HFF-Myc (cell line): ENCODE measurements at regions not wholly inside any gene's neighbourhood (a gene's known extent, or its start where the extent isn't known, plus 50 kb on each side); places are given as distances from the start of the nearest gene placed in this dataset.

ENCODE experiments used
- DNase-seq: peaks from one replicate; pipeline ENCODE4 v3.0.0-alpha.2; 2011; ENCODE audit warnings: low read depth; ENCODE audit errors: extremely low read depth
- H3K4me3 ChIP-seq: replicated peaks from 2 replicates; pipeline ENCODE4 v1.5.1; 2011; ENCODE audit warnings: low read depth, mild to moderate bottlenecking, control low read depth, low read length
- TF ChIP-seq, protein P1 (sequence below): IDR thresholded peaks from 2 replicates; pipeline ENCODE4 v1.5.1; 2012; ENCODE audit warnings: mild to moderate bottlenecking, low read depth, low read length, control low read depth; ENCODE audit errors: missing control alignments

DNA sequence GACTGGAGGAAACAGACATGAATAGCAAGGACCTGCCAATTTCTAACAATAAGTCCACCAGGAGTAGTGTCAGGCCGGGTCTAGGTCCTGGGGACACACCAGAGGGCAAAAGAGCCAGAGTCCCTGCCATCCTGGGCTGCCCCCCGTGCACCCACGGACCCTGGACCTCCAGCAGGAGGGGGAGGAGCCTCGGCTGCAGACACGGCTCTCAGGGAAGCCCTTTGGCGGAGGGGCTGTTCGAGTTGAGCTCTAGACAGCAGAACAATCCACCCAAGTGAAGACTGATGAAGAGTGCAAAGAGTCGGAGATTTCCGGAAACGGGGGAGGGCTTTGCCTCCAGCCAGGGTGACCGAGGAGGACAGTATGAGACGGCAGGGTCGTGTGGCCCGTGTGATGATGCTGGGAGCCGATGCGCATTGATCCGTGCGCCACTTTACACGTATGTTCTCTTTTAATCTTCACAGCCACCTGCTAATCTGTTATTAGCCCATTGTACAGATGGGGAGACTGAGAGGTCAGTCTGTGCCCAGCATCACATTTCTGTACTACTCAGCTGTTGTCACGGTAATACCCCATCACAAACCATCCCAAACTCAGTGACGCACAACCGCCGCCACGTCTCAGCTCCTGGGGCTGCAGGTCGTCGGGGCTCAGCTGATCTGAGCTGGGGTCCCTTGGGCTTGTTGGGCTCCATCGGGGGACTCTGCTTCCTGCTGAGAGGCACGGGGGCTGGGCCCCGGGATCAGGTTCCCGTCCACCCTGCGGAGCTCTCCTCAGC is 502.0 kb downstream of the PREX1 start:
- TF ChIP-seq, protein P1, sequence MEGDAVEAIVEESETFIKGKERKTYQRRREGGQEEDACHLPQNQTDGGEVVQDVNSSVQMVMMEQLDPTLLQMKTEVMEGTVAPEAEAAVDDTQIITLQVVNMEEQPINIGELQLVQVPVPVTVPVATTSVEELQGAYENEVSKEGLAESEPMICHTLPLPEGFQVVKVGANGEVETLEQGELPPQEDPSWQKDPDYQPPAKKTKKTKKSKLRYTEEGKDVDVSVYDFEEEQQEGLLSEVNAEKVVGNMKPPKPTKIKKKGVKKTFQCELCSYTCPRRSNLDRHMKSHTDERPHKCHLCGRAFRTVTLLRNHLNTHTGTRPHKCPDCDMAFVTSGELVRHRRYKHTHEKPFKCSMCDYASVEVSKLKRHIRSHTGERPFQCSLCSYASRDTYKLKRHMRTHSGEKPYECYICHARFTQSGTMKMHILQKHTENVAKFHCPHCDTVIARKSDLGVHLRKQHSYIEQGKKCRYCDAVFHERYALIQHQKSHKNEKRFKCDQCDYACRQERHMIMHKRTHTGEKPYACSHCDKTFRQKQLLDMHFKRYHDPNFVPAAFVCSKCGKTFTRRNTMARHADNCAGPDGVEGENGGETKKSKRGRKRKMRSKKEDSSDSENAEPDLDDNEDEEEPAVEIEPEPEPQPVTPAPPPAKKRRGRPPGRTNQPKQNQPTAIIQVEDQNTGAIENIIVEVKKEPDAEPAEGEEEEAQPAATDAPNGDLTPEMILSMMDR: no peak
- H3K4me3 ChIP-seq: no peak overlapping the region
- DNase-seq: no peak

DNA sequence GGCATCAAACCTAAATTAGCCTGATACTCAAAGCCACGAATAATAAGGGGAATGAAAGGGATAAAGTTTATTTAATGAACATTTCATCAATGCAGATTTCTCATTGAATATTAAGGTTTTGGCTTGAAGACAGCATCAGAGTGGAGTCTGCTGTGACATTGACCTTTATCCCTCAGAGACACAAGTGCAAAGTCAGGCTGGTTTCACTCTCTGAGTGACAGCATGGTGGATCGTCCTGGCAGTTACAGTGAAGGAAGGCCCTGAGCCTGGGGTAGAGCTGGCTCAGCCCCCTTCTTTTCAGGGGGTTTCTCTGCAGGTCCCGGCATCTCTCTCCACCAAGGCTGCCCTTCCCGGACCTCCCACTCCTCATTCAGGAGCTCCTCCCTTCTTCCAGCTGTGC is 503.1 kb downstream of the PREX1 start:
- no peak overlapping the region for H3K4me3 ChIP-seq
- DNase-seq: no peak
- TF ChIP-seq, protein P1: no peak

DNA sequence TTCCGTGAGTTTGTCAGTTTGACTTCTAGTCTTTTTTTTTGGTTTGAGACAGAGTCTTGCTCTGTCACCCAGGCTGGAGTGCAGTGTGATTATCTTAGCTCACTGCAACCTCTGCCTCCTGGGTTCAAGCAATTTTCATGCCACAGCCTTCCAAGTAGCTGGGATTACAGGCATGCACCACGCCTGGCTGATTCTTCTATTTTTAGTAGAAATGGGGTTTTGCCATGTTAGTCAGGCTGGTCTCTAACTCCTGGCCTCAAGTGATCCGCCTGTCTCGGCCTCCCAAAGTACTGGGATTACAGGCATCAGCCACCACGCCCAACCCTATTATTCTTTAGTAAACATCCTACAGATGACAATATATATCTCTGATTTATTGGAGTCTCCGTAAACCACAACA is 506.5 kb downstream of the PREX1 start:
- TF ChIP-seq, protein P1: no peak
- DNase-seq: no peak
- H3K4me3 ChIP-seq: no peak overlapping the region

DNA sequence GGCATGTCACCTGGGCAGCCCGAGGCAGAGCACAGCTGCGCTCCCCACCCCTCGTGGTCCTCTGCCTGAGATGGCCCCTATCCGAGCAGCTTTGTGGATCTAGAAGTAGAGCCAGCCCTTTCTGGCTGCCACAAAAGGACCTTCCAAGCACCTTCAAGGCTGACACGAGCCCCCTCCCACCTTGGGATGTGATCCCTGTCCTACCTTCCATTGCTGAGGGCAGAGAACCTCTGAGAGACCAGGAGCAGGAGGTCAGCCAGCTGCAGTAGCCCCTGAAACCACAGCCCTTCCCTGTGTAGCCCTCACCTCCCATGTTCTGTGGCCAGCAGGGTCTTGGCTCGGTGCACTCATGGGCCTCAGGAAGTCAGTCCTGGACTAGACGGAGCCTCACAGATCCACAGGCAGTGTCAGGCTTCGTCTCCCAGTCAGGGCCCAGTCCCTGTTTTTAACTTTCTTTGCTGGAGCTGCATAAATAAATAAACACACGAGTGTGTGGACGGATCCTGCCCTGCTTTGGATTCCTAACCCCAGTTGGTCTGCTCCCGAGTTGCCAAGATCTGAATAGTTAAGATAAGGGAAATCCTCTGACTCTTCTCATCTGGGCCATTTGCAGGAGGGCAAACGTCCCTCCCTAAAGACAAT is 507.7 kb downstream of the PREX1 start:
- H3K4me3 ChIP-seq: no peak overlapping the region
- TF ChIP-seq, protein P1: no peak
- no peak for DNase-seq

DNA sequence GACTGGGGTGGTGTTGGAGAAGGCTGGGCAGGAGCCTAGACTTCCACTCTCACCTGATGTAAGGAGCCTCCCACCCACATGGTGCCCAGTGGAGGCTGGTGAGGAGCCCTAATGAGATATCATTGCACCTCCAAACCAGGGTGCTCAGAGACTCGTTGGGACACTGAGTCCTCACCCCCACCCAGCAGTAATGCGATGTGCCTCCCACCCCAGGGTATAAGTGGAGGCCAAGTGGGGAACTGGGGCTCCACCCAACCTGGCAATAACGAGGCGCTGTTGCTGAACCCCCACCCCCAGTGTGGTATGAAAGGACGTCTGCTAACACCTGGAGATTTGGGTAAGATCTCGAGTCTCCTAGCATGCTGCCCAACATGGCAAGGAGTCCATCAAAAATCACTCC is 510.2 kb downstream of the PREX1 start:
- TF ChIP-seq, protein P1: no peak
- no peak overlapping the region for H3K4me3 ChIP-seq
- DNase-seq: no peak

DNA sequence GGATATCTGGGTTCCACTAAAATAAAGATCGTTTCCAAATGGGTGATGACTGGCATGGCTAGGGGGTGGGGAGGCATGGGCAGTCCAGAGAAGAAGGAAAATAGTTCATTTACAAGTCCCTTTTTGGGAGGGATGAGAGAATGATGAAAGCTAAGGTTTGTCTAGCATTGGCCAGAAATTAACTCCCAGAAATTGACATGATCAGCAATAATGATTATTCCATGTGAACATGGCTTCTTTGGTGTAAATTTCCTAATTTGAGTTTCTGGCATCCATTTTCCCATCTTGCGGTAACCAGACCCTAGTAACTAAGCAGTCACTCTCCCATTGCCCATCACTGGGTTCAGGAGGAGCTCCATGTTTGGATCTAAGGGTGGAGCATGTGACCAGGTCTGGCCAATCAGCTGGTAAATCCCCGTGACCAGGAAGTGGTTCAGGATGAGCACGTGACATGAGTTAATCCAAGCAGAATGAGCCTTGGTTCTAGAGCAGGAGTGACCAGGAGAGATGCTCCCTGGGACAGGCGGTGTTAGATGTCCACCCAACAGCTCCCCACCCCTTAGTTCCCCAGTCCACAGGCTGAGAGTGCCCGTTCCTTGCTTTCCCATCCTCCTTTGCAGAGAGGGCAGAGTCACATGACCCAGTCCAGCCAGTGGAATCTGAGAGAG is 512.7 kb downstream of the PREX1 start:
- TF ChIP-seq, protein P1: no peak
- no peak for DNase-seq
- H3K4me3 ChIP-seq: no peak overlapping the region
